Natural killer cell treated with Interleukin-12 subunit alpha and Interleukin-12 subunit beta and Interleukin-15 and Interleukin-18, amount 100 ng/mL, for 72 hours (primary cell): ENCODE measurements at regions not wholly inside any gene's neighbourhood (a gene's known extent, or its start where the extent isn't known, plus 50 kb on each side); places are given as distances from the start of the nearest gene placed in this dataset.
"Not testable (repeated sequence)": the region's sequence is repeated elsewhere in the genome, so short reads cannot be mapped to it uniquely, and the experiment has no call there.

Experiments
- ATAC-seq, 2 donors: fragments of 150-1000 bp; cut with Tn5 transposase in 1 of 2; sonication (Bioruptor Pico), chemical (Tn5 transposase) in 1 of 2; 2 replicates each; pipeline ENCODE4 v1.10.0; 2021
- DNase-seq: peaks from one replicate; pipeline ENCODE4 v3.0.0; 2022; ENCODE audit warnings: low spot score
- H3K27ac Mint-ChIP-seq, 2 donors: 1 replicate in 1 of 2; 2 replicates in 1 of 2; pipeline ENCODE4 v1.8.0; 2022; ENCODE audit warnings: mixed read lengths in 2 of 2, mild to moderate bottlenecking in 1 of 2, moderate library complexity in 1 of 2
- H3K27me3 Mint-ChIP-seq, 2 donors: 1 replicate in 1 of 2; 2 replicates in 1 of 2; pipeline ENCODE4 v1.8.0; 2022; ENCODE audit warnings: mixed read lengths in 2 of 2
- H3K36me3 Mint-ChIP-seq: one replicate; pipeline ENCODE4 v1.8.0; 2022; ENCODE audit warnings: mixed read lengths
- H3K4me1 Mint-ChIP-seq, 2 donors: 1 replicate in 1 of 2; 2 replicates in 1 of 2; pipeline ENCODE4 v1.8.0; 2022; ENCODE audit warnings: low read depth in 2 of 2, mixed read lengths in 2 of 2, mild to moderate bottlenecking in 1 of 2
- H3K4me3 Mint-ChIP-seq: one replicate; pipeline ENCODE4 v1.8.0; 2022; ENCODE audit warnings: mixed read lengths
- H3K9me3 Mint-ChIP-seq: 2 replicates; pipeline ENCODE4 v1.8.0; 2022; ENCODE audit warnings: mixed read lengths

- Mint-ChIP-seq H3K9me3 (no peaks in the 10 kb centered on the region), H3K27me3 (no peaks in the 10 kb centered on the region), H3K27ac (no peak overlapping the region), H3K4me3 (no peak overlapping the region), H3K4me1 (no peaks in the 10 kb centered on the region), H3K36me3 (no peaks in the 10 kb centered on the region)
- no peak for ATAC-seq
- no peak for DNase-seq
Measured at GRCh38 chr7:42726066-42726785, 185.6 kb downstream of the C7orf25 start.

- H3K27me3 Mint-ChIP-seq = peaks cover 2 to 3% of the 10 kb centered on the region in 2 donors
- H3K4me1 Mint-ChIP-seq = no peaks in the 10 kb centered on the region
- peaks cover 4% of the 10 kb centered on the region for H3K9me3 Mint-ChIP-seq
- DNase-seq (no peak), ATAC-seq (no peak)
- H3K4me3 Mint-ChIP-seq = no peak overlapping the region
- H3K36me3 Mint-ChIP-seq = no peaks in the 10 kb centered on the region
- H3K27ac Mint-ChIP-seq = no peak overlapping the region
Measured at GRCh38 chr7:42722716-42723115, 189.2 kb downstream of the C7orf25 start.

DNA sequence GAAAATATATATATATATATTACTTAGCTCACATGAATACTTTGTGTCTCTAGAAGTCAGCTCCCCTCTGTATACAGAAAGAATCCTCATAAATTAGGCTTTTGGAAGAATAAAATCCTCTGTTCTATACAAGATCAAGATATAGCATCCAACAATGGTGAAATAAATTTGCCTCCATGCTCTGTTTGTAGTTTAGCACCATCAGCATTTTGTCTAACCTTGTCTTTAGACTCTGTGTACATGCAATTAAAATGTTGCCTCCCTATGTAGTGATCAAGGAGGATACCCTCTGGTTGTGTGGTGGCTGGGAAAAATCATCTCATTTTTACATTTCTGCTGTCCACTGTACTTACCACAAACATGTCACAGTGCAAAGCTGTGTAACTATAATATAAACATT is 189.7 kb downstream of the C7orf25 start:
- H3K4me1 Mint-ChIP-seq = no peaks in the 10 kb centered on the region
- peaks cover 6% of the 10 kb centered on the region for H3K9me3 Mint-ChIP-seq
- no peak overlapping the region for H3K27ac Mint-ChIP-seq
- no peaks in the 10 kb centered on the region for H3K36me3 Mint-ChIP-seq
- no peak for DNase-seq
- no peak for ATAC-seq
- H3K27me3 Mint-ChIP-seq = peaks cover 3 to 8% of the 10 kb centered on the region in 2 donors
- no peak overlapping the region for H3K4me3 Mint-ChIP-seq

DNA sequence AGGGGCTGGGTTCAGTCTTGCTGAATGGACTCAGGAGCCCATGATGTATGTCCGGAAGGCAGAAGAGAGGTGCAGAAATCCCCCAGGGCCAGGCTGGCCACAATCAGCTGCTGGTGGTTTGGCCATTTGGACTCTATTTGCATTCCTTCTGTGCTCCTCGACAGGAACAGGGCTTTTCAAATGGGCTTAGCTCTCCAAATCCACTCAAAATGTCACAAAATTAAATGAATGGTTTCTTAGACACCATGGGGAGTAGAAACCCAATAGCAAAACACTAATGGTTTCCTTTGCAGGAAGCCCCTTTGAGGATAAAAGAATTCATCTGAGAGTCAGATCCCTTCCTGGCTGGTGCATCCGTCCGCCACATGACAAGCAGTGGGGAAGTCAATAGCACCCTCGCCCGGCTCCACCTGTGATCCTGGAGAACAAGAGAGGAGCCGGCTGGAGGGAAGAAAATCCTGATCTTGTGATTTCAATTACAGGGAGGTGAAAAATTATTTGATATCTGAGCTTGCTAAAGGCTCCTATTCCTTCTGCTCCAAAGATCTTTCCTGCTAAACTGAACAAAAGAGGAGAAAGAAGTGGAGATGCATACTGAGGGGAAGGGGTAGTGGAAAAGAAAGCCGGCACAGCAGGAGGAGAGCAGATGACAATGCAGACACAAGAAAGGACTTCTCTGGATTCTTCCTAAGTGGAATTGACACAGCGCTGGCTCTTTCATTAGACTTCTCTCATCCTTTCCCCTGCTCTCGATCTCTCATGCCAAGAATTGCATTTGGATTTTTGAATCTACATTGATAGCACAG is 190.7 kb downstream of the C7orf25 start:
- ATAC-seq (no peak), DNase-seq (no peak)
- Mint-ChIP-seq H3K4me3 (no peak overlapping the region), H3K27ac (no peak overlapping the region), H3K36me3 (no peaks in the 10 kb centered on the region), H3K27me3 (peaks cover 3 to 11% of the 10 kb centered on the region in 2 donors), H3K4me1 (no peaks in the 10 kb centered on the region), H3K9me3 (peaks cover 6% of the 10 kb centered on the region)

DNA sequence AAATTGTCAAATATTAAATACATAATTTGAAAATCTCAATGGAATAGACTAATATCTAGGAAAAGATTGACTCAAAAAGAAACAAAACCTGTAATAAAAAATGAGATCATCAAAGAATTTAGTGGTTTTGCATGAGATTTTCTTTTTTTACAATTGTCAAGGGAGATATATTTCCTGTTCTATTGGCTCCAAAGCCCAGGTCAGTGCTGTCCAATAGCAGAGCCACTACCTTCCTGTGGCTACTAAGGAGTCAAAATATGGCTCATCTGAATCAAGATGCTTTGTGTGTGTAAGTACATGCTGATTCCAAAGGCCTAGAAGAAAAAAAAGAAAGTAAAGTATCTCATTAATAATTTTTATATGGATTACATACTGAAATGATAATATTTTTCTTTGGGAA is 191.9 kb downstream of the C7orf25 start:
- DNase-seq (no peak), ATAC-seq (no peak)
- no peak overlapping the region for H3K4me3 Mint-ChIP-seq
- no peaks in the 10 kb centered on the region for H3K4me1 Mint-ChIP-seq
- peaks cover 3 to 11% of the 10 kb centered on the region in 2 donors for H3K27me3 Mint-ChIP-seq
- H3K27ac Mint-ChIP-seq = no peak overlapping the region
- H3K36me3 Mint-ChIP-seq = no peaks in the 10 kb centered on the region
- H3K9me3 Mint-ChIP-seq = peaks cover 6% of the 10 kb centered on the region

DNA sequence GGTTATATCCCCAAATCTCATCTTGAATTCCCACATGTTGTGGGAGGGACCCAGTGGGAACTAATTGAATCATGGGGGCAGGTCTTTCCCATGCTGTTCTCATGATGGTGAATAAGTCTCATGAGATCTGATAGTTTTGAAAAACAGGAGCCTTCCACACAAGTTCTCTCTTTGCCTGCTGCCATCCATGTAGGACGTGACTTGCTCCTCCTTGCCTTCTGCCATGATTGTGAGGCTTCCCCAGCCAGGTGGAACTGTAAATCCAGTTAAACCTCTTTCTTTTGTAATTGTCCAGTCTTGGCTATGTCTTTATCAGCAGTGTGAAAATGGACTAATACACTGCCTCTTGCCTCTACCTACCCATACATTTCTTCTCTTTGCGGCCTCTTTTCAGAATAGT is 193.4 kb downstream of the C7orf25 start:
- H3K4me3 Mint-ChIP-seq, H3K36me3 Mint-ChIP-seq, ATAC-seq, H3K4me1 Mint-ChIP-seq, H3K9me3 Mint-ChIP-seq, DNase-seq, H3K27ac Mint-ChIP-seq: not testable (repeated sequence)
- H3K27me3 Mint-ChIP-seq = peaks cover 3 to 11% of the 10 kb centered on the region in 2 donors

GRCh38 chr7:42714356-42714755 is 197.5 kb downstream of the C7orf25 start:
- peaks cover 3 to 11% of the 10 kb centered on the region in 2 donors for H3K27me3 Mint-ChIP-seq
- H3K4me3 Mint-ChIP-seq = no peak overlapping the region
- H3K36me3 Mint-ChIP-seq = no peaks in the 10 kb centered on the region
- DNase-seq (no peak), ATAC-seq (no peak)
- no peak overlapping the region for H3K27ac Mint-ChIP-seq
- H3K4me1 Mint-ChIP-seq = no peaks in the 10 kb centered on the region
- H3K9me3 Mint-ChIP-seq = peaks cover 6% of the 10 kb centered on the region

DNA sequence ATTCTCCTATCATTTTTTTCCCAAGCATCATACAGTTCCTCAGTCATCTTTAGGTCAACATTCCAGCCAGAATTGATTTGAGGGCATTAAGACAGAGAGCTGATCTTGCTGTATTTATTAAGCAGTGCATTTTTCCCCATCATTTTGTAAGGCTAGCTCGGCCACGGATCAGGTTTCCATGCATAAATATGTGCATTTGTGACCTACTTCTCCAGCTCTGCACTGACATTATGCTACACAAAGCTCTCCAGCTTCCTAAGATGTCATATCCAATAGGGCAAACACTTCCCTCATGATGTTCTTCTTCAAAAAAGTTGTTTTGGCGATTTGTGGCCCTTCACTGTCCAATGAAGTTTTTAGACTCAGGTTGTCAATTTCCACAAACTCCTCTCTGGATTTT is 202.6 kb downstream of the C7orf25 start:
- Mint-ChIP-seq H3K4me1 (no peaks in the 10 kb centered on the region), H3K27ac (no peak overlapping the region), H3K27me3 (no peaks in the 10 kb centered on the region), H3K36me3 (no peaks in the 10 kb centered on the region), H3K9me3 (peaks cover 3% of the 10 kb centered on the region), H3K4me3 (no peak overlapping the region)
- DNase-seq (no peak), ATAC-seq (no peak)

DNA sequence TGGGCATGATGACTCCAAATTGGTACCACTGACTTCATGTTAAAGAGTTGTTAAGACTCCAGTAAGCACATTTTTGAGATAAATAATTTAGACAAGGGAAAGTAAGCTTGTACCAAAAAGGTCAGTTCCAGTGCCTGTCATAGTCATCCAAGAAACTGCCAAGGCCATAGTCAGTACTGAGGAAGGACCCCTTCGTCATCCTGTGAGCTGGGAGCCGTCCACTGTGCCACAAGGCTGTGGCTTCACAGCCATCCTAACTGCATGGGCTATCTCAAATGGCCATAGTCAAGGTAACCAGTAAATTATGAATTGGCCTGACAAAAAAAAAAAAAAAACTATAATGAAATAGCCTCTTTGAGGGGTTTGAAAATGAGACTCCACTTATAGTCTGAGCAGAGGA is 207.2 kb downstream of the C7orf25 start:
- no peaks in the 10 kb centered on the region for H3K4me1 Mint-ChIP-seq
- H3K27ac Mint-ChIP-seq = no peak overlapping the region
- no peaks in the 10 kb centered on the region for H3K36me3 Mint-ChIP-seq
- no peaks in the 10 kb centered on the region for H3K27me3 Mint-ChIP-seq
- no peak overlapping the region for H3K4me3 Mint-ChIP-seq
- peaks cover 3% of the 10 kb centered on the region for H3K9me3 Mint-ChIP-seq
- ATAC-seq (no peak), DNase-seq (no peak)

GRCh38 chr7:42702647-42703046 is 209.2 kb downstream of the C7orf25 start:
- Mint-ChIP-seq H3K27ac (no peak overlapping the region), H3K4me3 (no peak overlapping the region), H3K36me3 (no peaks in the 10 kb centered on the region), H3K4me1 (no peaks in the 10 kb centered on the region), H3K27me3 (no peaks in the 10 kb centered on the region), H3K9me3 (no peaks in the 10 kb centered on the region)
- ATAC-seq = no peak
- no peak for DNase-seq

DNA sequence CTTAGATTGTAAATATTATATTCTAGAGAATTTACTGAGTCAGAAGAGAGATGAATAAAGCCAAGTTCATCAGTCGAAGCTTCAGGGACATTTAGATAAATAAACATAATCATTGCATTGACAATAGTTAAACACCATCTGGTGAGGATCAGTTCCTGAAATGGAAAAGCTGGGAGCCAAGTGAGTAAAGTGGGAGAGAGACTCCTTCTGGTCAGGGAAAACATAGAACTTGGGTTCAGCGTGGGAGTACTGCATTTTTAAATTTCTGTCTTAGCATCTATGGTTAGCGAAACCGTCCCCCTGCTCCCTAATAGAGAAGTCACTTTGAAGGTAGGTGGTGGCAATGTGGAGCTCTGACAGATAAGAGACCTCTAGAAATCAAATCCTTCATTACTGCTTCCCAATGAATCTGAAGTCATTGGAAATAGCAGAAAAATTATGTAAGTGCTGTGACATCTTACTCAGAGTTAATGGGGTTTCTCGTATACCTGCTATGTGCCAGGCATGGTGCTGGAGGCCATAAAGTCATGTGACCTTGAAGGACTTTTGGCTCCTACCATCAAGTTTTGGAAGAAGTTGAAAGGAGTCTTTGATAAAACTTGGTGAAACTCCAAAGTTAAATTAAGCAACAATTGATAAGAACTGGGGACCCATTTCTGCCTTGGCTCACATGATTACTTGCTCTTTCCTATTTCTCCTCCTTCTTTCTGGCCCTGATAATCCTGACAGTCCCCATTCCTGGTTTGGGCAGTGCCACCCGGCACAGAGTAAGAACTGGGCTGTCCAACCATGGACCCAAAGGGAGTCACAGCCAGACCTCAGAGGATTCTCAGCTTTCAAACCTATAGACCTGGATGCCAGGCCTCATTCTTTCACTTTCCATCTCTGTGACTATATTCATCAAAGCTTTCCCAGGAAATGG is 211.2 kb downstream of the C7orf25 start:
- Mint-ChIP-seq H3K4me1 (no peaks in the 10 kb centered on the region), H3K36me3 (no peaks in the 10 kb centered on the region), H3K27me3 (peaks cover 0 to 9% of the 10 kb centered on the region in 2 donors), H3K4me3 (no peak overlapping the region), H3K27ac (no peak overlapping the region), H3K9me3 (no peaks in the 10 kb centered on the region)
- ATAC-seq = no peak
- no peak for DNase-seq

DNA sequence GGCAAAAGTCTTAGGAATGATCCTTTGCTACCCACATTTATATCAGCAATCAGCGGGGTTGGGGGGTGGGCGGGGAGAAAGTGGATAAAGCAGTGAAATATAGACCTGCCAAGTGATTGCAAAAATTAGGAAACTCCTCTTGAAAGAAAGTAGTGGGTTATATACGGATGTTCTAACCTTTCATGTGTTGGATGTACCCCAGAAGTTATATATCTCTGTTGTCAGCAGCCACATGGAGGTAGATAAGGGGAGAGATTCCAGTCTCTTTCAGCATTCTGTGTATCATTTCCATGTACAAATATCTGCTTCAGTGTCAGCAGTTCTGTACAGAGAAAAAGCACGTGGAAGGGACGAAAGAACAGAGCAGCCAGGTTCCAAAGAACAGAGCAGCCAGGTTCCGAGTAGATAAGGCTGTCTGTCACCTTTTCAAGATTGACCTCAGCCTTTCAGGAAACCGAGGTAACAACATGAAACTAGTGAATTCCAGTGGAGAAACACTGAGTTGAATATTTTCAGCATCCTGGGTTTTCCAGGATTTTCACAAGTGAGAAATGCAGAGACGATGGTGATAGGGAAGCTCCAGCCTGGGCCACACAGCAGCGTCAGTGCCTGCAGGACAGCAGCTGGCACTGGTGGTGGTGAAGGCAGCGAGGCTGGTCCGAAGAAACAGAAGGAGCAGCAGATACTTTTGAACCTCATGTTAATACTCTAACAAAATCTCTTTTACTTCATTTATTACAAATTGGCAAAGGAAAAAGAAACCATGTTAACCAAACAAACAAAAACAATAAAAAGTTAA is 212.3 kb downstream of the C7orf25 start:
- ATAC-seq (no peak), DNase-seq (no peak)
- H3K27ac Mint-ChIP-seq = no peak overlapping the region
- H3K27me3 Mint-ChIP-seq = peaks cover 4 to 9% of the 10 kb centered on the region in 2 donors
- no peaks in the 10 kb centered on the region for H3K9me3 Mint-ChIP-seq
- H3K4me1 Mint-ChIP-seq = no peaks in the 10 kb centered on the region
- no peak overlapping the region for H3K4me3 Mint-ChIP-seq
- no peaks in the 10 kb centered on the region for H3K36me3 Mint-ChIP-seq
